ENCODE measurements at regions not wholly inside any gene's neighbourhood (a gene's known extent, or its start where the extent isn't known, plus 50 kb on each side); places are given as distances from the start of the nearest gene placed in this dataset.

DNA sequence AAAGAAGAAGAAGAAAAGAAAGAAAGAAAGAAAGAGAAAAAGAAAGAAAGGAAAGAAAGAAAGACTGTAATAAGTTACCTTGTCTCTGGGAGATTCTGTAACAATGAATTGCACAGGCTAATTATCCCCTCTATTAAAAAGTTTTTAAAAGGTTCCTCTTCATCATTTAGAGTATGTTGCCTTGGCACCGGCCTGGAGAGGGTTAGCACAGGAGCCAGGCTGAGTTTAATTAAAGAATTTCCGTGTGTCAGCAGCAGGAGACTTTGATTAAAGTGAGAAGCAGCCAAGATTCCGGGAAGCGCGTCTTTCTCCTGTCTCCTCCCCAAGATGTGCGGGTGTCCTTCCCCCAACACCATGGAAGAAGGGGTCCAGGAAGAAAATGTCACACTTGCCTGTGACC, 92.8 kb upstream of the ETV6 start:
- TF ChIP-seq BMI1 (IDR thresholded peaks at IDR 0.05; ENCODE audit: low read length) (no peak), HIVEP1 (CRISPR knock-in tag; IDR thresholded peaks at IDR 0.05) (no peak), ELF1 (tag; IDR thresholded peaks at IDR 0.05) (no peak), POLR2A (conservative IDR thresholded peaks at IDR 0.05) (no peak), CBX5 (IDR thresholded peaks at IDR 0.05; ENCODE audit: borderline replicate concordance, low read depth) (no peak), RBFOX2 (IDR thresholded peaks at IDR 0.05; ENCODE audit: low read depth, low read length) (no peak), EZH2 (IDR thresholded peaks at IDR 0.05; ENCODE audit: borderline replicate concordance, low read depth, low read length) (no peak)

Data from K562 (cell line).